HFF-Myc (cell line): ENCODE measurements at regions not wholly inside any gene's neighbourhood (a gene's known extent, or its start where the extent isn't known, plus 50 kb on each side); places are given as distances from the start of the nearest gene placed in this dataset.

Source experiments
- DNase-seq: peaks from one replicate; pipeline ENCODE4 v3.0.0-alpha.2; 2011; ENCODE audit warnings: low read depth; ENCODE audit errors: extremely low read depth
- H3K4me3 ChIP-seq: replicated peaks from 2 replicates; pipeline ENCODE4 v1.5.1; 2011; ENCODE audit warnings: low read depth, mild to moderate bottlenecking, control low read depth, low read length
- CTCF ChIP-seq: IDR thresholded peaks from 2 replicates; pipeline ENCODE4 v1.5.1; 2012; ENCODE audit warnings: mild to moderate bottlenecking, low read depth, low read length, control low read depth; ENCODE audit errors: missing control alignments

DNA sequence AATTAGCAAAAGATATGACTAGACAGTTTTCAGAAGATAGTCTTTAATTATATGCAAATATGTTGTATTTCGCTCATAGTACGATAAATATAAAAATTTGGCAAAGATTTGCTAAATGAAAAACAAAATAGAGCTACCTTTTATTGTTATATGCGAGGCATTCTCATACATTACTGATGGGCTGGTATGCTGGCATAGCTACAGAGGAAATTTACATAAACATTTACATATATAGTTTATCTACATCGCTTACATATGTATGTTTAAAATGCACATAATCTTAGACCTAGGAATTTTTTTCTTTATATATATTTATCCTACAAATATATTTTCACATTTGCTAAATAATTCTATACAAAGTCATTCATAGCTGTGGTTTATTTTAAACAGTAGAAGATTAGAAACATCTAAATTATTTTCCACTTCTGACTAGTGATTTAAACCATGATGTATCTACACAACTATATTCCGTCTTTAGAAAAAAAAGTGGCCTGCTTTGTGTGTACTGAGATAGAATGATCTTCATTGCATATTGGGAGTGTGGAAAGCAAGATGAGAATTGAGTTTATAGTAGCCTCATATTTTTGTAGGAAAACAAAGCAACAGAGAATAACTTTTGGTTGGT, 1345.0 kb upstream of the SLC10A2 start:
- DNase-seq = no peak
- no peak for TF ChIP-seq CTCF
- no peak overlapping the region for H3K4me3 ChIP-seq

DNA sequence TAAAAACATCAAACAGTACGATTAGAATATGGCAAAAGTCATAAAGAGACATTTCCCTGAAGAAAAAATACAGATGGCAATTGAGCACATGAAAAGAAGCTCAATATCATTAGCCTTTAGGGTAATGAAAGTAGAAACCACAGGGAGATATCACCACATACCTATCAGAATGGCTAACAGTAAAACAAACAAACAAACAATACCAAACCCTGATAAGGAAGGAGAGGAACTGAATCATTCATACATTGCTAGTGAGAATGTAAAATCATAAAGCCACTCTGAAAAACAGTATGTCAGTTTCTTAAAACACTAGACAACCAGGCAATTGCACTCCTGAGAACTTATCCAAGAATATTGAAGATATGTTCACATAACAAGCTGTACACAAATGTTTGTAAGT, 1342.5 kb upstream of the SLC10A2 start:
- no peak overlapping the region for H3K4me3 ChIP-seq
- TF ChIP-seq CTCF = no peak
- no peak for DNase-seq

GRCh38 chr13:104404325-104404724, 1338.1 kb upstream of the SLC10A2 start:
- no peak for DNase-seq
- no peak overlapping the region for H3K4me3 ChIP-seq
- TF ChIP-seq CTCF = no peak

DNA sequence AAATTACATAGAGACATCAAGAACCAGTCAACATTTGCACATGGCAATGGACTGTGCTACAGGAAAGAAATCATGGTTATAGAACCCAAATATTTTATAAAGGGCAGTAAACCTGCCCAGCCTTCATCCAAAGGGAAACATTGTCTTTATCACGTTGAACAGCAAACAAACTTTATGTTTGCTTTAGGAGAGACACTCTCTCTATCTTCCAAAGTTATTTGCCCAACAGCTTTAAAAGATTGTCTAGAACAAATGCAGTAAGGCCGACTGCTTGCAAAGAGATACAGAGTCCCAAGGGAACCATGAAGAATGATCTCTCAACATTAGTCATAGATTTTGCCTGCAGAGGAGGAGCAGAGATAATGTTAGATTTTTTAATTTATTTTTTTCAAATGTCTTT, 1323.5 kb upstream of the SLC10A2 start:
- no peak for TF ChIP-seq CTCF
- no peak overlapping the region for H3K4me3 ChIP-seq

DNA sequence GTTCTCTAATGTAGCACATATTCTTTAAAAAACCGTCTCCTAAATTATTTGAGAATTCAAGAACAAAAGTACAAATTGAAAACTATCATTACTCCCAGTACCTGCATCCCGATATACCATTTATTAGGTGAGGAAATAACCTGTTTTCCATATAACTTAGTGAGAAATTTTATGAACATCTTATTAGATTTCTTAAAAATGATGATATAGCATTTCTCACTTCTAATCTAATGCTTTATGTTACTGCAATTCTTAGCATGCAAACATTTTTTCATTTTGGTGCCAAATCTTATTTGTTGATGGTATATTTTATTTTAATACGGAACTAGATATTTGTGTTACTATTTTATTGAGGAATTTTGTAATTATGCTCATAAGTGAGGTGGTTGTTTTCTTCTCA, 1321.3 kb upstream of the SLC10A2 start:
- no peak overlapping the region for H3K4me3 ChIP-seq
- TF ChIP-seq CTCF = no peak
- no peak for DNase-seq

More for the DNA sequence above, 1323.5 kb upstream of the SLC10A2 start:
- no peak for DNase-seq

DNA sequence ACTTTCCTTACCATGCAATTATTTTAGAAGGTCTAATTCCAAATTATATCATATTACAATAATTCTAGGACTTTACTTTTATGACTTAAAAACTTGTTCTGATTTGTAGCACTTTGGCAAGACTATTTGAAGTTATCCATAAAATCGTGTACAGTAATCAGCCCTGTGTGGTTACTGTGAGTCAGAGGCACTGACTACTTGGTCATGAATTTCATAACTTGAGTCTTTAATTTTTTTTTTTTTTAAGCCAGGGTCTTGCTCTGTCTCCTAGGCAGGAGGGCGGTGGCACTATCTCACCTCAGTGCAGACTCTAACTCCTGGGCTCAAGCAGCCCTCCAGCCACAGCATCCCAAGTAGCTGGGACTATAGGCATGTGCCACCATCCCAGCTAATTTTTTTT, 1319.2 kb upstream of the SLC10A2 start:
- TF ChIP-seq CTCF = no peak
- no peak for DNase-seq
- no peak overlapping the region for H3K4me3 ChIP-seq

- no peak for TF ChIP-seq CTCF
- DNase-seq = no peak
- no peak overlapping the region for H3K4me3 ChIP-seq
These were observed 1316.7 kb upstream of the SLC10A2 start for GRCh38 chr13:104382951-104383350.
